H9 (cell line): ENCODE measurements at regions not wholly inside any gene's neighbourhood (a gene's known extent, or its start where the extent isn't known, plus 50 kb on each side); places are given as distances from the start of the nearest gene placed in this dataset.

Experiments used
- DNase-seq: peaks from one replicate; pipeline ENCODE4 v3.0.0-alpha.2; 2017
- H2AFZ ChIP-seq: one replicate; pipeline ENCODE4 v1.6.1; 2013; ENCODE audit warnings: mild to moderate bottlenecking, low read length, control low read depth, moderate library complexity
- H2AK5ac ChIP-seq: 2 replicates; pipeline ENCODE4 v1.6.1; 2013; ENCODE audit warnings: low read length, control low read depth, mixed read lengths; ENCODE audit not compliant: insufficient read length
- H2BK120ac ChIP-seq: one replicate; pipeline ENCODE4 v1.6.1; 2013; ENCODE audit warnings: low read depth, mild to moderate bottlenecking, low read length, control low read depth, inconsistent platforms; ENCODE audit not compliant: poor library complexity, severe bottlenecking
- H2BK12ac ChIP-seq: 2 replicates; pipeline ENCODE4 v1.6.1; 2013; ENCODE audit warnings: low read length, control low read depth, mixed read lengths, low read depth; ENCODE audit not compliant: insufficient read length
- H2BK15ac ChIP-seq: 2 replicates; pipeline ENCODE4 v1.6.1; 2013; ENCODE audit warnings: low read depth, low read length, control low read depth
- H2BK20ac ChIP-seq: one replicate; pipeline ENCODE4 v1.6.1; 2013; ENCODE audit warnings: low read depth, mild to moderate bottlenecking, low read length, control low read depth, inconsistent platforms; ENCODE audit not compliant: poor library complexity, severe bottlenecking
- H2BK5ac ChIP-seq: 2 replicates; pipeline ENCODE4 v1.6.1; 2013; ENCODE audit warnings: low read length, control low read depth, mixed read lengths; ENCODE audit not compliant: insufficient read length
- H3K14ac ChIP-seq: 2 replicates; pipeline ENCODE4 v1.6.1; 2013; ENCODE audit warnings: low read length, control low read depth; ENCODE audit not compliant: insufficient read depth
- H3K18ac ChIP-seq: 2 replicates; pipeline ENCODE4 v1.6.1; 2013; ENCODE audit warnings: low read depth, mild to moderate bottlenecking, mixed read lengths, low read length, control low read depth; ENCODE audit not compliant: insufficient read length
- H3K23ac ChIP-seq: 2 replicates; pipeline ENCODE4 v1.6.1; 2013; ENCODE audit warnings: low read length, control low read depth, mixed read lengths, low read depth; ENCODE audit not compliant: insufficient read length
- H3K23me2 ChIP-seq: 2 replicates; pipeline ENCODE4 v1.6.1; 2013; ENCODE audit warnings: low read depth, mild to moderate bottlenecking, mixed read lengths, low read length, control low read depth; ENCODE audit not compliant: insufficient read length, poor library complexity, severe bottlenecking
- H3K27ac ChIP-seq: 2 replicates; pipeline ENCODE4 v1.5.1; 2013; ENCODE audit warnings: low read length, control low read depth, mixed read lengths, low read depth; ENCODE audit not compliant: insufficient read length
- H3K27me3 ChIP-seq: 2 replicates; pipeline ENCODE4 v1.6.1; 2013; ENCODE audit warnings: low read length, control low read depth, inconsistent platforms; ENCODE audit not compliant: insufficient read depth
- H3K4ac ChIP-seq: 2 replicates; pipeline ENCODE4 v1.6.1; 2013; ENCODE audit warnings: low read depth, mild to moderate bottlenecking, control low read depth, inconsistent platforms, low read length, moderate library complexity
- H3K4me1 ChIP-seq: 2 replicates; pipeline ENCODE4 v1.6.1; 2013; ENCODE audit warnings: low read length, control low read depth, inconsistent platforms; ENCODE audit not compliant: insufficient read depth
- H3K4me2 ChIP-seq: 2 replicates; pipeline ENCODE4 v1.6.1; 2013; ENCODE audit warnings: low read length, control low read depth, mixed read lengths; ENCODE audit not compliant: insufficient read length, insufficient read depth
- H3K56ac ChIP-seq: 2 replicates; pipeline ENCODE4 v1.6.1; 2013; ENCODE audit warnings: low read depth, mild to moderate bottlenecking, mixed read lengths, low read length, control low read depth; ENCODE audit not compliant: insufficient read length
- H3K79me1 ChIP-seq: 2 replicates; pipeline ENCODE4 v1.6.1; 2013; ENCODE audit warnings: low read depth, mild to moderate bottlenecking, moderate library complexity, low read length, control low read depth, inconsistent platforms; ENCODE audit not compliant: insufficient read depth, poor library complexity, severe bottlenecking
- H3K79me2 ChIP-seq: 2 replicates; pipeline ENCODE4 v1.6.1; 2013; ENCODE audit warnings: low read length, control low read depth, inconsistent platforms; ENCODE audit not compliant: insufficient read depth
- H3K9ac ChIP-seq: 2 replicates; pipeline ENCODE4 v1.6.1; 2013; ENCODE audit warnings: low read length, control low read depth, mixed read lengths; ENCODE audit not compliant: insufficient read length; ENCODE audit errors: extremely low read depth
- H3K9me3 ChIP-seq: one replicate; pipeline ENCODE4 v1.6.1; 2013; ENCODE audit warnings: low read depth, low read length, inconsistent platforms; ENCODE audit not compliant: control insufficient read depth
- H3T11ph ChIP-seq: one replicate; pipeline ENCODE4 v1.6.1; 2013; ENCODE audit warnings: mild to moderate bottlenecking, low read length, control low read depth, inconsistent platforms
- H4K20me1 ChIP-seq: one replicate; pipeline ENCODE4 v1.6.1; 2013; ENCODE audit not compliant: control insufficient read depth, insufficient read length, insufficient read depth
- H4K5ac ChIP-seq: 2 replicates; pipeline ENCODE4 v1.6.1; 2013; ENCODE audit warnings: low read depth, mild to moderate bottlenecking, mixed read lengths, low read length, control low read depth; ENCODE audit not compliant: insufficient read length
- H4K8ac ChIP-seq: replicated peaks from 2 replicates; pipeline ENCODE4 v1.6.1; 2013; ENCODE audit warnings: low read length, control low read depth, mixed read lengths, low read depth; ENCODE audit not compliant: insufficient read length
- H4K91ac ChIP-seq: 2 replicates; pipeline ENCODE4 v1.6.1; 2013; ENCODE audit warnings: low read depth, mild to moderate bottlenecking, moderate library complexity, mixed read lengths, low read length, control low read depth; ENCODE audit not compliant: insufficient read length
- H3K27ac Mint-ChIP-seq, 3 experiments: 2 replicates in 2 of 3; 3 replicates in 1 of 3; pipeline ENCODE4 v1.8.0; 2020 to 2021; ENCODE audit warnings: mixed read lengths in 3 of 3, mild to moderate bottlenecking in 1 of 3, moderate library complexity in 1 of 3
- H3K27me3 Mint-ChIP-seq: 2 replicates; pipeline ENCODE4 v1.8.0; 2021; ENCODE audit warnings: low read depth, mild to moderate bottlenecking, moderate library complexity, mixed read lengths
- H3K36me3 Mint-ChIP-seq, 3 experiments: 2 replicates in 2 of 3; 3 replicates in 1 of 3; pipeline ENCODE4 v1.8.0; 2020 to 2021; ENCODE audit warnings: low read depth in 3 of 3, mixed read lengths in 3 of 3; ENCODE audit not compliant: insufficient read depth in 1 of 3
- H3K4me1 Mint-ChIP-seq, 2 experiments: 2 replicates each; pipeline ENCODE4 v1.8.0; 2020; ENCODE audit warnings: mixed read lengths in 2 of 2
- H3K4me3 Mint-ChIP-seq, 2 experiments: 2 replicates in 1 of 2; 3 replicates in 1 of 2; pipeline ENCODE4 v1.8.0; 2020 to 2021; ENCODE audit warnings: mild to moderate bottlenecking in 2 of 2, mixed read lengths in 2 of 2, moderate library complexity in 1 of 2
- H3K9me3 Mint-ChIP-seq, 2 experiments: 2 replicates in 1 of 2; 3 replicates in 1 of 2; pipeline ENCODE4 v1.8.0; 2020; ENCODE audit warnings: mild to moderate bottlenecking in 2 of 2, mixed read lengths in 2 of 2, moderate library complexity in 1 of 2
- CTCF ChIP-seq: fragments of 200-600 bp; sonication (generic); conservative IDR thresholded peaks from 3 replicates; pipeline ENCODE4 v1.8.0; 2021; ENCODE audit warnings: antibody characterized with exemption, mild to moderate bottlenecking
- WGBS: extraction: QIAGEN DNeasy Blood & Tissue Kit; methylation state at CpG from one replicate; pipeline ENCODE4 v1.1.7; 2013; ENCODE audit warnings: missing lambda C conversion rate, low lambda C conversion rate, mixed read lengths; ENCODE audit not compliant: insufficient read length; ENCODE audit errors: extremely low coverage; 5-methylcytosine and 5-hydroxymethylcytosine counted together

- H3K14ac ChIP-seq: no peak overlapping the region
- TF ChIP-seq CTCF: no peak
- no peak overlapping the region for H2AFZ ChIP-seq
- no CpG with 5 or more reads among the region's 1 CpG for WGBS
- no peak overlapping the region for H3K56ac ChIP-seq
- no peak overlapping the region for H3K18ac ChIP-seq
- Mint-ChIP-seq H3K4me3 (no peak overlapping the region), H3K27ac (no peak overlapping the region), H3K9me3 (peaks cover 19 to 30% of the 10 kb centered on the region in 2 experiments), H3K4me1 (no peaks in the 10 kb centered on the region), H3K27me3 (no peaks in the 10 kb centered on the region; the same call in 1 of the 2 replicates), H3K36me3 (peaks cover 9 to 20% (median 17%) of the 10 kb centered on the region in 3 experiments)
- H3K4me1 ChIP-seq: no peaks in the 10 kb centered on the region
- no peak overlapping the region for H2BK12ac ChIP-seq
- no peak overlapping the region for H3K9ac ChIP-seq
- no peak overlapping the region for H3K27ac ChIP-seq
- H3K79me2 ChIP-seq: no peaks in the 10 kb centered on the region
- no peak overlapping the region for H4K5ac ChIP-seq
- H4K91ac ChIP-seq: no peak overlapping the region
- no peaks in the 10 kb centered on the region for H3K27me3 ChIP-seq
- no peak overlapping the region for H2AK5ac ChIP-seq
- H2BK120ac ChIP-seq: no peak overlapping the region
- H2BK20ac ChIP-seq: no peak overlapping the region
- H3K4me2 ChIP-seq: no peak overlapping the region
- H3K79me1 ChIP-seq: no peaks in the 10 kb centered on the region
- no peak overlapping the region for H3K4ac ChIP-seq
- H3K23ac ChIP-seq: no peak overlapping the region
- H2BK5ac ChIP-seq: no peak overlapping the region
- no peaks in the 10 kb centered on the region for H4K20me1 ChIP-seq
- H3K23me2 ChIP-seq: no peaks in the 10 kb centered on the region
- no peak for DNase-seq
- no peak overlapping the region for H3T11ph ChIP-seq
- H4K8ac ChIP-seq: no peak overlapping the region
- peaks cover 9% of the 10 kb centered on the region for H3K9me3 ChIP-seq
- H2BK15ac ChIP-seq: no peak overlapping the region
Measured at GRCh38 chr5:108649106-108649505, 98.6 kb upstream of the FER start.
